ENCODE measurements at regions not wholly inside any gene's neighbourhood (a gene's known extent, or its start where the extent isn't known, plus 50 kb on each side); places are given as distances from the start of the nearest gene placed in this dataset.

GRCh38 chr4:124519196-124519595 is 193.3 kb downstream of the ANKRD50 start:
- DNase-seq, result no peak

GRCh38 chr4:124523816-124524215 is 188.7 kb downstream of the ANKRD50 start:
- DNase-seq, result no peak

GRCh38 chr4:124525524-124525923 is 187.0 kb downstream of the ANKRD50 start:
- DNase-seq, result no peak

- no peak for DNase-seq
These were observed 186.2 kb downstream of the ANKRD50 start for GRCh38 chr4:124526331-124526730.

GRCh38 chr4:124526769-124527168 is 185.8 kb downstream of the ANKRD50 start:
- DNase-seq, result no peak

GRCh38 chr4:124527364-124527763 is 185.2 kb downstream of the ANKRD50 start:
- no peak for DNase-seq

GRCh38 chr4:124529131-124529530 is 183.4 kb downstream of the ANKRD50 start:
- DNase-seq, result no peak

- no peak for DNase-seq
These were observed 182.0 kb downstream of the ANKRD50 start for GRCh38 chr4:124530464-124531077.

- no peak for DNase-seq
These were observed 178.4 kb downstream of the ANKRD50 start for GRCh38 chr4:124534131-124534530.

- no peak for DNase-seq
These were observed 177.5 kb downstream of the ANKRD50 start for GRCh38 chr4:124535003-124535402.

GRCh38 chr4:124536946-124537345 is 175.6 kb downstream of the ANKRD50 start:
- DNase-seq, result no peak

- no peak for DNase-seq
These were observed 174.6 kb downstream of the ANKRD50 start for GRCh38 chr4:124537971-124538370.

GRCh38 chr4:124540014-124540413 is 172.5 kb downstream of the ANKRD50 start:
- DNase-seq, result no peak

- no peak for DNase-seq
These were observed 170.7 kb downstream of the ANKRD50 start for GRCh38 chr4:124541652-124542420.

GRCh38 chr4:124555959-124556358 is 156.6 kb downstream of the ANKRD50 start:
- no peak for DNase-seq

- no peak for DNase-seq
These were observed 148.4 kb downstream of the ANKRD50 start for GRCh38 chr4:124564121-124564520.

GRCh38 chr4:124565371-124565770 is 147.2 kb downstream of the ANKRD50 start:
- DNase-seq, result no peak

GRCh38 chr4:124566030-124566429 is 146.5 kb downstream of the ANKRD50 start:
- no peak for DNase-seq

GRCh38 chr4:124573056-124573455 is 139.5 kb downstream of the ANKRD50 start:
- DNase-seq, result no peak

- DNase-seq, result no peak
These were observed 132.6 kb downstream of the ANKRD50 start for GRCh38 chr4:124579896-124580295.

- no peak for DNase-seq
These were observed 128.7 kb downstream of the ANKRD50 start for GRCh38 chr4:124583797-124584196.

GRCh38 chr4:124589786-124590185 is 122.7 kb downstream of the ANKRD50 start:
- no peak for DNase-seq

- no peak for DNase-seq
These were observed 122.1 kb downstream of the ANKRD50 start for GRCh38 chr4:124590480-124590879.

GRCh38 chr4:124591637-124592036 is 120.9 kb downstream of the ANKRD50 start:
- DNase-seq, result no peak

GRCh38 chr4:124593494-124593893 is 119.0 kb downstream of the ANKRD50 start:
- no peak for DNase-seq
